ENCODE measurements at regions not wholly inside any gene's neighbourhood (a gene's known extent, or its start where the extent isn't known, plus 50 kb on each side); places are given as distances from the start of the nearest gene placed in this dataset.

DNA sequence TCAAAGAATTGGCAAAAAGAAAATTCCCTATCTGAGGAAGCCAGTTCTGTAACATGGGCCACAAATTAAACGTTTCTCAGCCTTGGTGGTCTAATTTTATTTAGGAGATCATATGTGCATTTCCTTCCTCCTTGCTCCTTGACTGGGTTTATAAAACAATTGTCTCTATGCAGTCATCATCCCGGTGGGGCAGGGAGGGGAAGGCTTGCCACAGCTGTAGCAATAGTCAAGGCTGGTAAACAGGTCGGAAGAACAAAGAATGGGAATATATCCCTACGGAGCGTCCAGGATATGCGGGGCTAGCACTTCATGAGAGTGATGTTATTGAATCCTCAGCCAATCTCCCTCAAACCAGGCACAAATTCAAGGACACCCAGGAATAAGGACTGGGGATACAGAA is 143.8 kb downstream of the RNF152 start:
- TF ChIP-seq CTCF (IDR thresholded peaks at IDR 0.05; ENCODE audit: extremely low read depth, missing control alignments) = no peak

DNA sequence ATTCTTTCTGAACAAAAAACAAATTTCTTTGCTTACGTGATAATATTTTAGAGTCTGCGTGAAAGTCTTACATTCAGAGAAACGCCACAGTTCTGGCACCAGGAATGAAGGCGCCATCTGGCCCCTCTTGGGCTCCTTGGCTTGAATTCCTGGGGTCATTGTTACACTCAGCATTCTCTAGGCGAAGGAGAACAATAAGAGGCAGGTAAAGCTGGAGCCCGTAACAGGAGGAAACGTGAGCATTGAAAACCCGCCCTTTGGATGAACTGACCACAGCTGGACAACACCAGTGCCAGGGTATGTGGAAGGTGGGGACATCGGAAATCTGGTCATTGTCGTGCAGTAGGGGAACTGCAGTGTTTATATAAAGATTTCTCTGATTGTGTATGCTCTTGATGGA is 144.8 kb downstream of the RNF152 start:
- DNase-seq (ENCODE audit: low spot score) = no peak
- TF ChIP-seq CTCF (IDR thresholded peaks at IDR 0.05; ENCODE audit: extremely low read depth, missing control alignments) = no peak

More for the DNA sequence above, 143.8 kb downstream of the RNF152 start:
- no peak for DNase-seq (ENCODE audit: low spot score)

DNA sequence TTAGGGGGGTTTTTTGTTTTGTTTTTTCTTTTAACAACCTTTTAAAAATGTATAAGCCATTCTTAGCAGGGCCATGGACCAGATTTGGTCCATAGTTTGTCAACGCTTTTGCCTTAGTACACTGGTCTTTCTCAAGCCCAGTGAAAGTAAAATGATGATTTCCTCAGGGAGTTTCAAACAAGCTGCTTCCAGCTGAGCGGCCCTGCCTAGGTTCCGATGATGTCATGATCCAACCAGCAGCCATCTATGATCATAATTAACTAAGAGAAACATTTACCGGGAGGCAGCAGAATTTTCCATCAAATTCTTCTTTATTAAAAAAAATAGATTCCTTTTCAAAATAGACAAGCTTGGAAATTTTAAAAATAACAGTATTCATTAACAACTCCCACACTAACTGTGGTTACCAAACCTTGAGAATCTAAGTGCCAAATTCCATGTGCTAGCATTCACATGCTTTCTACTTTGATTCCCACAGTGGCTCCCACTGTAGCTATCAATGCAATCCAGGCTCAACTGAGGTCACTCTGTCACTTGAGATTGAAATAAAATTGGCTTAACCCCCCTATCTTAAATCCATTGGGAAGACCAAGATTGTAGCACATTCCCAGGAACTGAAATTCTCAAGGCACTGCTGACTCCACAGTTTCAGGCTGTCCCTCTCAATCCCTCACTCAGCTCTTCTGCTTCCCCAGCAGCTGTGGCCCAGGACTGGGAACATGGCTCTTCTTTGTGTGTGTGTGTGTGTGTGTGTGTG is 148.9 kb downstream of the RNF152 start:
- DNase-seq (ENCODE audit: low spot score) = no peak
- TF ChIP-seq CTCF (IDR thresholded peaks at IDR 0.05; ENCODE audit: extremely low read depth, missing control alignments) = no peak

GRCh38 chr18:61742565-61743429 is 150.0 kb downstream of the RNF152 start:
- DNase-seq (ENCODE audit: low spot score) = no peak
- TF ChIP-seq CTCF (IDR thresholded peaks at IDR 0.05; ENCODE audit: extremely low read depth, missing control alignments) = no peak

- no peak for TF ChIP-seq CTCF (IDR thresholded peaks at IDR 0.05; ENCODE audit: extremely low read depth, missing control alignments)
- no peak for DNase-seq (ENCODE audit: low spot score)
These were observed 150.8 kb downstream of the RNF152 start for GRCh38 chr18:61741881-61742454.

- TF ChIP-seq CTCF (IDR thresholded peaks at IDR 0.05; ENCODE audit: extremely low read depth, missing control alignments) = no peak
- no peak for DNase-seq (ENCODE audit: low spot score)
These were observed 154.3 kb downstream of the RNF152 start for GRCh38 chr18:61738488-61738887.

GRCh38 chr18:61738042-61738441 is 154.8 kb downstream of the RNF152 start:
- no peak for DNase-seq (ENCODE audit: low spot score)
- no peak for TF ChIP-seq CTCF (IDR thresholded peaks at IDR 0.05; ENCODE audit: extremely low read depth, missing control alignments)

All from GM20000 (cell line).